OCI-LY1 (cell line): ENCODE measurements at regions not wholly inside any gene's neighbourhood (a gene's known extent, or its start where the extent isn't known, plus 50 kb on each side); places are given as distances from the start of the nearest gene placed in this dataset.

Experiments
- H2AFZ ChIP-seq: fragments of 200-600 bp; sonication (generic), shearing (Covaris generic); 2 replicates; pipeline ENCODE4 v1.6.0; 2014; ENCODE audit warnings: antibody characterized with exemption, mild to moderate bottlenecking, low read length
- H3F3A ChIP-seq: fragments of 200-600 bp; sonication (generic), shearing (Covaris generic); 2 replicates; pipeline ENCODE4 v1.6.0; 2014; ENCODE audit warnings: mild to moderate bottlenecking, antibody characterized with exemption, low read length, moderate library complexity; ENCODE audit not compliant: insufficient read depth
- H3K27ac ChIP-seq: fragments of 200-600 bp; sonication (generic); 2 replicates; pipeline ENCODE4 v1.5.1; 2014; ENCODE audit warnings: low read length, mixed run types, mild to moderate bottlenecking, low read depth; ENCODE audit not compliant: poor library complexity, severe bottlenecking
- H3K27me3 ChIP-seq: fragments of 200-600 bp; sonication (generic); 2 replicates; pipeline ENCODE4 v1.6.0; 2014; ENCODE audit warnings: antibody characterized with exemption, mild to moderate bottlenecking, low read length, moderate library complexity; ENCODE audit not compliant: insufficient read depth
- H3K36me3 ChIP-seq: fragments of 200-600 bp; sonication (generic); 2 replicates; pipeline ENCODE4 v1.6.1; 2014; ENCODE audit warnings: mild to moderate bottlenecking, antibody characterized with exemption, low read length, moderate library complexity, mixed read lengths; ENCODE audit not compliant: insufficient read depth
- H3K4me1 ChIP-seq: fragments of 200-600 bp; sonication (generic); 2 replicates; pipeline ENCODE4 v1.5.1; 2014; ENCODE audit warnings: mild to moderate bottlenecking, low read length, moderate library complexity; ENCODE audit not compliant: insufficient read depth, severe bottlenecking
- H3K4me2 ChIP-seq: fragments of 200-600 bp; sonication (generic), shearing (Covaris generic); 2 replicates; pipeline ENCODE4 v1.6.1; 2014; ENCODE audit warnings: low read length
- H3K4me3 ChIP-seq: fragments of 200-600 bp; sonication (generic); 2 replicates; pipeline ENCODE4 v1.5.1; 2014; ENCODE audit warnings: low read length, low read depth, mild to moderate bottlenecking, mixed read lengths; ENCODE audit not compliant: poor library complexity, severe bottlenecking
- H3K79me2 ChIP-seq: fragments of 200-600 bp; shearing (Covaris generic); 2 replicates; pipeline ENCODE4 v1.6.1; 2016; ENCODE audit warnings: mixed run types, low read length, mixed read lengths; ENCODE audit not compliant: insufficient read depth
- H3K9ac ChIP-seq: fragments of 200-600 bp; sonication (generic), shearing (Covaris generic); 2 replicates; pipeline ENCODE4 v1.6.1; 2014; ENCODE audit warnings: mild to moderate bottlenecking, low read length, mixed read lengths
- H3K9me2 ChIP-seq: fragments of 200-600 bp; sonication (generic), shearing (Covaris generic); 2 replicates; pipeline ENCODE4 v1.6.1; 2014; ENCODE audit warnings: low read depth, mild to moderate bottlenecking, low read length, mixed read lengths
- H3K9me3 ChIP-seq: fragments of 200-600 bp; shearing (Covaris generic); 2 replicates; pipeline ENCODE4 v1.6.1; 2014; ENCODE audit warnings: low read length, mixed read lengths
- H4K20me1 ChIP-seq: fragments of 200-600 bp; sonication (generic), shearing (Covaris generic); 2 replicates; pipeline ENCODE4 v1.6.0; 2016; ENCODE audit warnings: mild to moderate bottlenecking, low read length; ENCODE audit not compliant: insufficient read depth
- EZH2 ChIP-seq: fragments of 200-600 bp; sonication (generic), shearing (Covaris generic); IDR thresholded peaks from 2 replicates; pipeline ENCODE4 v1.8.0; 2017; ENCODE audit warnings: borderline replicate concordance, mixed run types, mild to moderate bottlenecking, antibody characterized with exemption, low read length, moderate library complexity, mixed read lengths
- TF ChIP-seq, protein P1 (sequence below): fragments of 200-600 bp; sonication (generic), shearing (Covaris generic); IDR thresholded peaks from 2 replicates; pipeline ENCODE4 v1.5.1; 2017; ENCODE audit warnings: mild to moderate bottlenecking, antibody characterized with exemption, low read length, moderate library complexity, mixed read lengths

DNA sequence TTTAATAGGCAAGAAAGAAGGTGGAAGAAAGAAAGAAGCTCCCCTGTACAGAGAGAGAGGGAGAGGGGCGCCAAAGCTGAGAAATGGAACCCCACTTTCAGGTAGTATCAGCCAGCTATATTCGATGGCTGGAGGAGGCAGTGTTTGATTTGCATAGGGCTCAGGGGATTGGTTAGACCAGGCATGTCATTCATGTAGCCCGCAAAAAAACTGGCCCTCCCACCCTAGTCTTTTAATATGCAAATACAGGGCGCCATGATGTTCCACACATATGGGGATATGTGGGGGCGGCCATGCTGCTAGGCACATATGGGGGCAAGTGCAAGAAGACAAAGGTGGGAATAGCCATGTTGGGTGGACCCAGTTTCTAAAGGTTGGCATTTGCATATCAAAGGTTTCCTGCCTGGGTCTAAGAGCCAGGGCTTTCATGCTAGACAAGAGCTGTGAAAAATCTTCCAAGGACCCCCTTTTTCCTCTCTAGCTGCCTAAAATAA, 174.4 kb upstream of the ADRA1B start:
- H3K36me3 ChIP-seq = no peaks in the 10 kb centered on the region
- H3K27me3 ChIP-seq = no peaks in the 10 kb centered on the region
- no peaks in the 10 kb centered on the region for H3K9me2 ChIP-seq
- no peaks in the 10 kb centered on the region for H3K79me2 ChIP-seq
- no peak overlapping the region for H3K27ac ChIP-seq
- TF ChIP-seq, protein P1, sequence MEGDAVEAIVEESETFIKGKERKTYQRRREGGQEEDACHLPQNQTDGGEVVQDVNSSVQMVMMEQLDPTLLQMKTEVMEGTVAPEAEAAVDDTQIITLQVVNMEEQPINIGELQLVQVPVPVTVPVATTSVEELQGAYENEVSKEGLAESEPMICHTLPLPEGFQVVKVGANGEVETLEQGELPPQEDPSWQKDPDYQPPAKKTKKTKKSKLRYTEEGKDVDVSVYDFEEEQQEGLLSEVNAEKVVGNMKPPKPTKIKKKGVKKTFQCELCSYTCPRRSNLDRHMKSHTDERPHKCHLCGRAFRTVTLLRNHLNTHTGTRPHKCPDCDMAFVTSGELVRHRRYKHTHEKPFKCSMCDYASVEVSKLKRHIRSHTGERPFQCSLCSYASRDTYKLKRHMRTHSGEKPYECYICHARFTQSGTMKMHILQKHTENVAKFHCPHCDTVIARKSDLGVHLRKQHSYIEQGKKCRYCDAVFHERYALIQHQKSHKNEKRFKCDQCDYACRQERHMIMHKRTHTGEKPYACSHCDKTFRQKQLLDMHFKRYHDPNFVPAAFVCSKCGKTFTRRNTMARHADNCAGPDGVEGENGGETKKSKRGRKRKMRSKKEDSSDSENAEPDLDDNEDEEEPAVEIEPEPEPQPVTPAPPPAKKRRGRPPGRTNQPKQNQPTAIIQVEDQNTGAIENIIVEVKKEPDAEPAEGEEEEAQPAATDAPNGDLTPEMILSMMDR = no peak
- TF ChIP-seq EZH2 = no peak
- no peak overlapping the region for H3K4me2 ChIP-seq
- no peaks in the 10 kb centered on the region for H3F3A ChIP-seq
- H3K4me3 ChIP-seq = no peak overlapping the region
- no peak overlapping the region for H2AFZ ChIP-seq
- no peaks in the 10 kb centered on the region for H3K9me3 ChIP-seq
- H3K4me1 ChIP-seq = no peaks in the 10 kb centered on the region
- H4K20me1 ChIP-seq = no peaks in the 10 kb centered on the region
- no peak overlapping the region for H3K9ac ChIP-seq

DNA sequence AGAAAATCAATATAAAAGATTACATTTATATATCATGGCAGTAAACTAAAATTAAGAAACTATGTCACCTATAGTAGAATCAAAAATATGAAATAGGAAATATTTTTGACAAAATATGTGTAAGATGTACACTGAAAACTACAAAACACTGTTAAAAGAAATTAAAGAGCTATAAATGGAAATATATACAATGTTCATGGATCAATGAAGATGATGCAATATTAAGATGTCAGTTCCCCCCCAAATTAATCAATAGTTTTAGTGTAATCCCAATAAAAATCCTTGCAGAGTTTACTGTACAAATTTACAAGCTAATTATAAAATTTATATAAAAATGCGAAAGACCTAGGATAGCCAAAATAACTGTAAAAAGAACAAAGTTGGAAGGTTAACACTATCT, 173.0 kb upstream of the ADRA1B start:
- Histone ChIP-seq H3K9me3 (no peaks in the 10 kb centered on the region), H3F3A (no peaks in the 10 kb centered on the region), H3K36me3 (no peaks in the 10 kb centered on the region), H3K27ac (no peak overlapping the region), H3K27me3 (no peaks in the 10 kb centered on the region), H3K9ac (no peak overlapping the region), H4K20me1 (no peaks in the 10 kb centered on the region), H3K9me2 (no peaks in the 10 kb centered on the region), H2AFZ (no peak overlapping the region), H3K4me1 (no peaks in the 10 kb centered on the region), H3K79me2 (no peaks in the 10 kb centered on the region), H3K4me2 (no peak overlapping the region), H3K4me3 (no peak overlapping the region)
- TF ChIP-seq, protein P1 = no peak
- no peak for TF ChIP-seq EZH2

DNA sequence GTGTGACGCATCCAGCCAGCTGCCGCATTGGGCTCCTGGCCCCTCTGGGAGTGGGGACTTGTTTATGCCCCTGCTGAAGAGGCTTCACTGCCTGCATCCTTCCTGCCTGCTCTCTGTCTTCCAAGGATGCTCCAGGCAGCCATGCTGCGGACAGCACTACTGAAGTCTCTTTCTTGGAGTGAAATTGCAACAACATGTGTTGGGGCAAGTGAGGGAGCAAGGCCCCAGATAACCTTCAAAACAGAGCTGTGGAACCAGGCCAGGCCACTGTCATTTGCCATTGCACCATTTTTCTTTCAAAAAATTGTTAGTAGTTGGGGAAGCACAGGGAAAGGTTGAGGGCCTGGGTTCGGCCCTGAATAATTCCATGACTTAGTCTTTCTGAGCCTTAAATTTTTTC, 169.6 kb upstream of the ADRA1B start:
- Histone ChIP-seq H3K27ac (no peak overlapping the region), H3K27me3 (no peaks in the 10 kb centered on the region), H3K4me2 (no peak overlapping the region), H3K4me1 (no peaks in the 10 kb centered on the region), H4K20me1 (no peaks in the 10 kb centered on the region), H3K79me2 (no peaks in the 10 kb centered on the region), H3K9me2 (no peaks in the 10 kb centered on the region), H3F3A (no peaks in the 10 kb centered on the region), H3K9ac (no peak overlapping the region), H3K36me3 (no peaks in the 10 kb centered on the region), H3K4me3 (no peak overlapping the region), H2AFZ (no peak overlapping the region), H3K9me3 (no peaks in the 10 kb centered on the region)
- no peak for TF ChIP-seq EZH2
- TF ChIP-seq, protein P1 = no peak
